DND-41 (cell line): ENCODE measurements at regions not wholly inside any gene's neighbourhood (a gene's known extent, or its start where the extent isn't known, plus 50 kb on each side); places are given as distances from the start of the nearest gene placed in this dataset.
"Not testable (repeated sequence)": the region's sequence is repeated elsewhere in the genome, so short reads cannot be mapped to it uniquely, and the experiment has no call there.

Experiments used
- ATAC-seq: fragments of 200-7000 bp; cut with Tn5 transposase; 3 replicates; pipeline ENCODE4 v1.9.1; 2021; ENCODE audit warnings: low read depth; ENCODE audit not compliant: insufficient read depth
- DNase-seq: peaks from one replicate; pipeline ENCODE4 v3.0.0-alpha.2; 2020
- H2AFZ ChIP-seq: 2 replicates; pipeline ENCODE4 v1.6.0; 2012; ENCODE audit warnings: low read depth, low read length
- H3K27ac ChIP-seq: 2 replicates; pipeline ENCODE4 v1.5.1; 2012; ENCODE audit warnings: low read length, inconsistent platforms
- H3K27me3 ChIP-seq: fragments of 200-600 bp; sonication (generic); 2 replicates; pipeline ENCODE4 v1.6.0; 2012; ENCODE audit warnings: low read length, mild to moderate bottlenecking, inconsistent platforms; ENCODE audit not compliant: insufficient read depth, poor library complexity
- H3K36me3 ChIP-seq: 2 replicates; pipeline ENCODE4 v1.5.1; 2012; ENCODE audit warnings: low read length, inconsistent platforms; ENCODE audit not compliant: insufficient read depth
- H3K4me1 ChIP-seq: 2 replicates; pipeline ENCODE4 v1.5.1; 2012; ENCODE audit warnings: mild to moderate bottlenecking, low read length; ENCODE audit not compliant: insufficient read depth
- H3K4me2 ChIP-seq: 2 replicates; pipeline ENCODE4 v1.6.0; 2012; ENCODE audit warnings: mild to moderate bottlenecking, moderate library complexity, low read length, inconsistent platforms; ENCODE audit not compliant: insufficient read depth
- H3K4me3 ChIP-seq, 2 experiments: fragments of 200-600 bp in 1 of 2; shearing (Covaris generic) in 1 of 2; 2 replicates each; pipeline ENCODE4 v1.5.1; 2012 to 2016; ENCODE audit warnings: inconsistent platforms in 2 of 2, low read length in 2 of 2, mild to moderate bottlenecking in 2 of 2, low read depth in 1 of 2, moderate library complexity in 1 of 2
- H3K79me2 ChIP-seq: 2 replicates; pipeline ENCODE4 v1.6.0; 2012; ENCODE audit warnings: low read length, inconsistent platforms; ENCODE audit not compliant: insufficient read depth
- H3K9ac ChIP-seq: 2 replicates; pipeline ENCODE4 v1.6.0; 2012; ENCODE audit warnings: low read depth, mild to moderate bottlenecking, inconsistent platforms, low read length, moderate library complexity
- H3K9me3 ChIP-seq: 2 replicates; pipeline ENCODE4 v1.5.1; 2012; ENCODE audit warnings: low read length, moderate library complexity, mild to moderate bottlenecking, inconsistent platforms; ENCODE audit not compliant: insufficient read depth, severe bottlenecking
- H4K20me1 ChIP-seq: 2 replicates; pipeline ENCODE4 v1.6.0; 2012; ENCODE audit warnings: low read length; ENCODE audit not compliant: insufficient read depth
- CTCF ChIP-seq: IDR thresholded peaks from 2 replicates; pipeline ENCODE4 v1.5.1; 2012; ENCODE audit warnings: borderline replicate concordance, low read length, moderate library complexity, mild to moderate bottlenecking; ENCODE audit not compliant: poor library complexity, severe bottlenecking; ENCODE audit errors: extremely low read depth
- EZH2 ChIP-seq: IDR thresholded peaks from 3 replicates; pipeline ENCODE4 v1.6.1; 2012; ENCODE audit warnings: borderline replicate concordance, low read depth, mild to moderate bottlenecking, moderate library complexity, low read length, inconsistent platforms; ENCODE audit not compliant: severe bottlenecking

DNA sequence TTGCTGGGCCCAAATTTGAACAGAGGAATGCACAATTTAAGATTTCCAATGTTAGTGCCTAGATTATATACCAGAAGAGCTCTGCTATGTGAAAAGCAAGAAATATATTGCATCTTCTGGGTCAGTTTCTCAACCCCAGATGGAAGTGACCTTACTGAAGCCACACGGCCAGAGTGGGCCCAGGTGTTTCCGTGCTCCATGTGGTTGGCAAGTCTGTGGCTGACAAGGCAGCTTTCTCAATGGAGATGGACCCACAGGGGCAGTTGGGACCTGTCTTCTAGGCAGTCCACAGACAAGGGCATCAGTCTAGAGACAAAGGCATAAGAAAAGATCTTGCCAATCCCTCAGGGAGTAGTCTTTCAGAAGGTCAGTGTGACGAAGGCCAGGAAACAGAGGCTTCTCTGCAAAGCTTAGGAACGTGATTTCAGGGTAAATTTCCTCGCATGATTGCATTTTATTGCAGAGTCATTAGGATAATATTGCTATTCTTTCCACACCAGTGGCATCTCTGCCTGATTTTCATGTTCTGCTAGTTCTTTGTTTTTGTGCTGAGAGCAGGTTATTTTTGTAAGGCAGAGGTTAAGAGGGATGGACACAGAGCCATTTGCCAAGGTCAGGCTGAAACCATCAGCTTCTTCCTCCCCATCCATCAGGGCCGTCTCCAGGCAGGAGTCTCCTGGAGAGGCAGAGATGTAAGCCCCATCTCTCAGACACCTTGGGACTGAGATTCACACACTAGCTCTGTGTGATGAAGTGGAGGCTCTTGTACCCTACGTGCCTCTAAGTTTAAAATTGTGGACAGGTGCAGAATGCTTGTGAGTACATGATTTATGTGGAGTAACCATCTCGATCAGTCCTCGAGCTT lies 202.1 kb downstream of the ANKRD30B start:
- DNase-seq, result no peak
- Histone ChIP-seq H3K9ac (no peak overlapping the region), H3K27ac (no peak overlapping the region)

DNA sequence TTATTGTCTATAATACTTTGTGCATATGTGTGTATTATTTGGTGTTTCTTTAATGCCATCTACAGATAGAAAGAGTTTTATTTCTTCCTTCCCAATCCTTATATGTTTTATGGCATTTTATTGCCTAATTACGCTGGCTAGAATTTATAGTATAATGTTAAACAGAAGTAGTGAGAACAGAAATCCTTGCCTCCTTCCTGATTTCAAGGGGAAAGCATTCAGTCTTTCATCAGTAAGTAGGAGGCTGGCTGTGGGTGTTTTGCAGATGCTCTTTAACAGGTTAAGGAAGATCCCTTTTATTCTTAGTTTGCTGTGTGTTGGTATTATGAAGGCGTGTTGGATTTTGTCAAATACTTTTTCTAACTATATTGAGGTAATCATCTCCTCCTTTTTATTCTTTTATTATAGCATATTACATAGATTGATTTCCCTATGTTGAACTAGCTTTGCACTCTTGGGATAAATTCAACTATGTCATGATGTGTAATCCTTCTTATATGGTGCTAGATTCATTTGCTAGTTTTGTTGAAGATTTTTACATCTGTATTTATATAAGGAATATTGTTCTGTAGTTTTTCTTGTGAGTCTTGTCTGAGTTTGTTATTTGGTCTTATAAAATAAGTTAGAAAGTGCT lies 204.6 kb downstream of the ANKRD30B start:
- H4K20me1 ChIP-seq, H3K9me3 ChIP-seq, DNase-seq, H3K9ac ChIP-seq, H3K4me1 ChIP-seq, H2AFZ ChIP-seq, H3K79me2 ChIP-seq, H3K36me3 ChIP-seq, H3K27me3 ChIP-seq, ATAC-seq, H3K27ac ChIP-seq, H3K4me2 ChIP-seq, H3K4me3 ChIP-seq: not testable (repeated sequence)

More for the DNA sequence above, 202.1 kb downstream of the ANKRD30B start:
- H3K4me2 ChIP-seq, result no peak overlapping the region
- H2AFZ ChIP-seq, result no peak overlapping the region
- no peaks in the 10 kb centered on the region for H3K79me2 ChIP-seq
- H3K4me1 ChIP-seq, result no peaks in the 10 kb centered on the region
- ATAC-seq, result no peak
- no peaks in the 10 kb centered on the region for H3K9me3 ChIP-seq
- no peaks in the 10 kb centered on the region for H3K36me3 ChIP-seq
- H4K20me1 ChIP-seq, result no peaks in the 10 kb centered on the region
- H3K27me3 ChIP-seq, result no peaks in the 10 kb centered on the region
- TF ChIP-seq EZH2, result no peak
- no peak for TF ChIP-seq CTCF
- H3K4me3 ChIP-seq, result no peak overlapping the region

DNA sequence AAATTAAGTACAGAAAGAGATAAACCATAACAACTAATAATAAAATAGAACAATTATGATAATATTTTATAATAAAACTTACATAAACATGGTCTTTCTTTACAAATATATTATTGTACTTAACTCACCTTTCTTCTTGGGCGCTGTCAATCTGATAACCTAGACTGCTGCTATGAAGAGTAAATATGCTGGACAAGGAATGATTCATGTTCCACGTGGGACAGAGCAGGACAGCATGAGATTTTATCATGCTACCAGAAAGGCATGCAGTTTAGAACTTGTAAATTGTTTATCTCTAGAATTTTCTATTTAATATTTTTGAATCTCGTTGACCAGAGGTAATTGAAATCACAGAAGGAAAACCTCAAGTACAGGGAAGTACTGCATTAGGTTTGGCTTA lies 210.7 kb downstream of the ANKRD30B start:
- Histone ChIP-seq H3K4me2 (no peak overlapping the region), H4K20me1 (no peaks in the 10 kb centered on the region), H3K36me3 (no peaks in the 10 kb centered on the region), H3K4me1 (no peaks in the 10 kb centered on the region), H3K27ac (no peak overlapping the region), H3K9me3 (no peaks in the 10 kb centered on the region), H3K79me2 (no peaks in the 10 kb centered on the region), H3K4me3 (no peak overlapping the region), H3K9ac (no peak overlapping the region), H2AFZ (no peak overlapping the region), H3K27me3 (no peaks in the 10 kb centered on the region)
- ATAC-seq, result no peak
- TF ChIP-seq EZH2 (no peak), CTCF (no peak)
- DNase-seq, result no peak

- H3K36me3 ChIP-seq, result no peaks in the 10 kb centered on the region
- no peak overlapping the region for H3K27ac ChIP-seq
- no peak overlapping the region for H2AFZ ChIP-seq
- no peaks in the 10 kb centered on the region for H4K20me1 ChIP-seq
- no peaks in the 10 kb centered on the region for H3K4me1 ChIP-seq
- H3K27me3 ChIP-seq, result no peaks in the 10 kb centered on the region
- H3K9ac ChIP-seq, result no peak overlapping the region
- no peak for ATAC-seq
- no peak overlapping the region for H3K4me3 ChIP-seq
- no peak for TF ChIP-seq EZH2
- no peak for DNase-seq
- no peaks in the 10 kb centered on the region for H3K79me2 ChIP-seq
- no peak overlapping the region for H3K4me2 ChIP-seq
- no peaks in the 10 kb centered on the region for H3K9me3 ChIP-seq
Observed at GRCh38 chr18:14959550-14959949, 211.6 kb downstream of the ANKRD30B start.
